Activated naive CD4-positive, alpha-beta T cell treated with anti-CD3 and anti-CD28 coated beads, Interleukin-2, amount 50 U/mL, for 24 hours (primary cell): ENCODE measurements at regions not wholly inside any gene's neighbourhood (a gene's known extent, or its start where the extent isn't known, plus 50 kb on each side); places are given as distances from the start of the nearest gene placed in this dataset.
"Not testable (repeated sequence)": the region's sequence is repeated elsewhere in the genome, so short reads cannot be mapped to it uniquely, and the experiment has no call there.

Source experiments
- H3K27ac Mint-ChIP-seq: one replicate; pipeline ENCODE4 v1.8.0; 2021; ENCODE audit warnings: mild to moderate bottlenecking, mixed read lengths
- H3K27me3 Mint-ChIP-seq: one replicate; pipeline ENCODE4 v1.8.0; 2021; ENCODE audit warnings: mixed read lengths
- H3K36me3 Mint-ChIP-seq: one replicate; pipeline ENCODE4 v1.8.0; 2021; ENCODE audit warnings: mixed read lengths
- H3K4me1 Mint-ChIP-seq: one replicate; pipeline ENCODE4 v1.8.0; 2021; ENCODE audit warnings: mixed read lengths
- H3K4me3 Mint-ChIP-seq: one replicate; pipeline ENCODE4 v1.8.0; 2021; ENCODE audit warnings: mild to moderate bottlenecking, mixed read lengths
- H3K9me3 Mint-ChIP-seq: one replicate; pipeline ENCODE4 v1.8.0; 2021; ENCODE audit warnings: mixed read lengths

DNA sequence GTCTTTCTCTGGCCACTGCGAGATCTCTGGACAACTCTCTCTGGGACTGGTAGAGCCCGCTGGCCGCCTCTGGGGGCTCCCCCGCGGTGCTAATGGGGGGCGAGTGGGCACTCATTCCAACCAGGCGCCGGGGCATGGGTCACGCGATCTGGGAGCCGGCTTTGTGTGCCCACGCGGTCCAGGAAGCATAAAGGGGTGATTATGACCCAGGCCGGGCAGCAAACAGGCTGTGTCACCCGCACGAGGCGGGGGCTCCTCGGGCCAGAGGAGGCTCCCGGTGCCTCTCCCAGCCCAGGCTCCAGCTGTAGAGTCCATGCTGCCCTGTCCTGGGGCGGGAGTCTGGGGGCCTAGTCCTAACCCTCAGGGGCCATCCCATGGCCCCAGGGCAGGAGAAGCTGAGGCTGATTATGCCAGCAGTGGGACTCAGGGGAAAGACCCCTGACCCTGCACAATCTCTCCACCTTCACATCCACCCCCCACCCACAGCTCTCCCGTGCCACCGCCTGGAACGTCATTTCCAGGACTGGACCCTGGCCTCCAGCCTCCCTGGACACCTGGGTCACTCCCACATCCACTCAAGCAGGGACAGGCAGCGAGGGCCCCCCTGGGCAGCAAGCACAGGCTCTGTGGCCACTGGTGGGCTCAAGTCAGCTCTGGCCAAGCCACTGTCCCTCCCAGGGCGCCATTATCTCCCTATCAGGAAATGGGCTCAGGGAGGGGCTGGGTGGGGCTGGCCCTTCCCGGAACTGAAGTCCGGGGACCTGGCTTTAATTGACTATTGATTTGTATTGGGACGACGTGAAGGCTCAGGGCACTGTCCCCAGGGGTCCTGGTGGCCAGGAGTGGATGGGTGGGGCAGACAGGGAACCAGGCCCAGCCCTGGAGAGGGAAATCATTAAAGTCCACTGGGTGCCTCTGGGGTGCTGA lies 50.0 kb downstream of the PTPRS start:
- no peaks in the 10 kb centered on the region for H3K36me3 Mint-ChIP-seq
- H3K4me3 Mint-ChIP-seq: no peak overlapping the region
- H3K9me3 Mint-ChIP-seq: no peaks in the 10 kb centered on the region
- peaks cover 10% of the 10 kb centered on the region for H3K4me1 Mint-ChIP-seq
- H3K27ac Mint-ChIP-seq: no peak overlapping the region
- no peaks in the 10 kb centered on the region for H3K27me3 Mint-ChIP-seq

DNA sequence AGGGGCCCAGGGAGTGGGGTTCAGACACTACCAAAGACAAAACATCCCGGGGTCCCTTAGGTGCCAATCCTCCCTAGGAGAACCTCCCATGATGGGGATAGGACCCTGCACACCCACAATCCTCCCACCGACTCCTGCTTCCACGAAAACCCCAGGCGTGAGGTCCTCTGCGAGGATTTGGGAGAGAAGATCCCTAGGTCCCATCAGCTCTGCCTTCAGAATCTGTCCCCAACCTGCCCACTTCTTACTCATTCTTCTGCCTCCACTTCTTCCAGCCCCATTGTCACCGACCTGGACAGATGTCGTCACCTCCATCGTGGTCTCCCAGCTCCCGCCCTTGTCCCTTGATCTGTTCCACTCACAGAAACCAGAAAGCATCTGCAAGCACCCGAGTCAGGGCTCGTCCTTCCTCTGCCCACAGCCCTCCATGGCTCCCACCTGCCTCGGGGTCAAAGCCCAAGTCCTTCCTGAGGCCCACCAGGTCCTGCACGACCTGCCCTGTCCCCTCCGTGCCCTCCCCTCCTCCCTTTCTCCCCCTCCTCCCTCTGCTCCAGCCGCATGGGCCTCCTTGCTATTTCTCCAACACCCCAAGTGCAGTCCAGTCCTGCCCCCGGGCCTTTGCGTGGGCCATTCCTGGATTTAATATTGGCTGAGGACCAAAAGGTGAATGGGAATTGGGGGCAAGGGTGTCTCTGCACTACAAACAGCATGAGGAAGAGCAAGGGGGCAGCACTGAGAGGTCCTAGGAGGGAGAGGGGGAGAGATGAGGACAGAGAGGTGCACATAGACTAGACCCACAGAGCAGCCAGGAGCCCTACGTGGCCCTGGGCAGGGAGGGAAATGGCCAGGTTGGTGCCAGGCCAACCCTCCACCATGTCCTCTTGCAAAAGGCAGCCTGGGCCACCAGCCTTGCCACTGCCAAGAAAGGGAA lies 51.3 kb downstream of the PTPRS start:
- Mint-ChIP-seq H3K27ac (no peak overlapping the region), H3K4me1 (peaks cover 10% of the 10 kb centered on the region), H3K9me3 (no peaks in the 10 kb centered on the region), H3K27me3 (no peaks in the 10 kb centered on the region), H3K4me3 (no peak overlapping the region), H3K36me3 (peaks cover 4% of the 10 kb centered on the region)

- peaks cover 10% of the 10 kb centered on the region for H3K4me1 Mint-ChIP-seq
- H3K27me3 Mint-ChIP-seq: no peaks in the 10 kb centered on the region
- no peak overlapping the region for H3K4me3 Mint-ChIP-seq
- peaks cover 4% of the 10 kb centered on the region for H3K36me3 Mint-ChIP-seq
- H3K27ac Mint-ChIP-seq: no peak overlapping the region
- H3K9me3 Mint-ChIP-seq: no peaks in the 10 kb centered on the region
Measured at GRCh38 chr19:5288347-5288739, 52.3 kb downstream of the PTPRS start.

DNA sequence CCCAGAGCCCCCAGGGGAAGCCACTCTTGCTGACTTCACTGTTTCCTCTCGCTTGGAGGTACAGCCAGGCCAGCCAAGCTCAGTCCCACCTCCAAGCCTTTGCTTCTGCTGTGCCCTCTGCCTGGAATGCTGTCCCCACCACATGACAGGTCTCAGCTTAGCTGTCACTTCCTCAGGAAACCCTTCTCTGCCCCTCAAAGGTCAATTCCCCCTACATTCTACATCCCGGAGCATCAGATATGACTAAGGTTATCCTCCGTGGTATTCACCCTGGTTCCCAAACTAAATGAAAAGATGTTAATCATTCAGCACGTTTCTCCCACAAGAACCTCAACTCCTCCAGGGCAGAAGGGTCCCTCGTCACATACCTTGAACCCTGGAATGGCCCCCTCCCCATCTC lies 53.5 kb downstream of the PTPRS start:
- Mint-ChIP-seq H3K9me3 (no peaks in the 10 kb centered on the region), H3K4me3 (no peak overlapping the region), H3K27ac (no peak overlapping the region), H3K4me1 (peaks cover 7% of the 10 kb centered on the region), H3K27me3 (no peaks in the 10 kb centered on the region), H3K36me3 (peaks cover 4% of the 10 kb centered on the region)

DNA sequence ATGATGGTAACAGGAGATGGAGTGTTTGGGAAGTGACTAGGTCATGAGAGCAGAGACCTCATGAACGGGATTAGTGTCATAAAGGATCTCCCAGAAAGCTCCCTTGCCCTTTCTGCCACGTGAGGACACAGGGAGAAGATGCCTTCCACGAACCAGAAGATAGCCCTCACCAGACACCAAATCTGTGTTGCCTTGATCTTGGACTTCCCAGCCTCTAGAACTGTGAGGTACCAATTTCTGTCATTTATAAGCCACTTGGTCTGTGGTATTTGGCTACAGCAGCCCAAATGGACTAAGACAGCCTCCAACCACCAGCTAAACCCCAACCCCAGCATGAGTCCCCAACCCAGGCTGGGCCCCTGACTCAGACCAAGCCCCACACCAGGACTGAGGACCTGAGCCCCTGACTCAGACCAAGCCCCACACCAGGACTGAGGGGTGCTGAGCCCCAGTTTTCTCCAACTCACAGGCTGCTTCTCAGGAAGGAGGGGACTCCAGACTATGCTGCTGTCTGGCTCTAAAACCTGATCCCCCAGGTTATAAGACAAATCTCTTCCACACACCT lies 54.1 kb downstream of the PTPRS start:
- Mint-ChIP-seq H3K4me1 (peaks cover 2% of the 10 kb centered on the region), H3K9me3 (no peaks in the 10 kb centered on the region), H3K27me3 (no peaks in the 10 kb centered on the region), H3K27ac (no peak overlapping the region), H3K36me3 (peaks cover 4% of the 10 kb centered on the region), H3K4me3 (no peak overlapping the region)

DNA sequence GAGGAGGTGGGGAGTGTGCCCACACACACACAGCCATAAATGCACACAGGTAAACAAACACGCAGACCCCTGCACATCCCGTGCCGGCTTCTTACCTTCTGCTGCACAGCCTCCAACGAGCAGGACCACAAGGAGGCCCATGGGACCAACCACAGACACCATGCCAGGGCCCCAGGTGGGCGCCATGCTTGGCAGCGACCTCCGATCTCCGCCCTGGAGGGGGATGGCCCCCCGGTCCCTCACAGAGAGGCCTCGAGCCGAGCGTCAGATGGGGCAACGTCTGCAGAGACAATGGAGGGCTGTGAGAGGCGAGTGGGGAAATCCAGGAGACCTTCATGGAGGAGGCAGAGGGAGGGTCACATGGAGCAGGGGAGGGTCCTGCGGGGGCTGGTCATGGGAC lies 54.7 kb downstream of the PTPRS start:
- H3K27me3 Mint-ChIP-seq: no peaks in the 10 kb centered on the region
- H3K27ac Mint-ChIP-seq: no peak overlapping the region
- H3K36me3 Mint-ChIP-seq: peaks cover 4% of the 10 kb centered on the region
- no peak overlapping the region for H3K4me3 Mint-ChIP-seq
- no peaks in the 10 kb centered on the region for H3K4me1 Mint-ChIP-seq
- no peaks in the 10 kb centered on the region for H3K9me3 Mint-ChIP-seq

DNA sequence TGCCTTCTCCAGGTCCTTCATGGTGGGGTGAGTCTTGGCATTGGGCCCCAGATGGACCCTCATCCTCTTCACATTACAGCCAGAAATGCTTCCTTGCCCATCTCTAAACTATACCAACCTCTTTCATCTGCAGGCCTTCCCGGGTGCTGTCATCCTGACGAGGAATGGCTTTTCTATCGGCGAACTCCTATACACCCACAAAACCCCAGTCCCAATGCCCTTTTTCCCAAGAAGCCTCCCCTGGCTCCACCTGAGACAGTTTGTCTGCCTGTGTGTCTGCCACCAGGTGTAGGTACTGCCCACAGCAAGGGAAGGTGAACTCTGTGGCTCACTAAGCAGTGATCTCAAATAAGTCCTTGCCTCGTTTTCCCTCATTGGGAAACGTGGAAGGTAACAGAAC lies 55.3 kb downstream of the PTPRS start:
- Mint-ChIP-seq H3K36me3 (peaks cover 4% of the 10 kb centered on the region), H3K9me3 (no peaks in the 10 kb centered on the region), H3K27me3 (no peaks in the 10 kb centered on the region), H3K4me3 (no peak overlapping the region), H3K4me1 (no peaks in the 10 kb centered on the region), H3K27ac (no peak overlapping the region)

GRCh38 chr19:5282901-5283300 lies 57.7 kb downstream of the PTPRS start:
- H3K27me3 Mint-ChIP-seq: no peaks in the 10 kb centered on the region
- H3K36me3 Mint-ChIP-seq: peaks cover 4% of the 10 kb centered on the region
- no peaks in the 10 kb centered on the region for H3K9me3 Mint-ChIP-seq
- H3K4me1 Mint-ChIP-seq: no peaks in the 10 kb centered on the region
- no peak overlapping the region for H3K4me3 Mint-ChIP-seq
- H3K27ac Mint-ChIP-seq: no peak overlapping the region

- H3K36me3 Mint-ChIP-seq: peaks cover 4% of the 10 kb centered on the region
- H3K27ac Mint-ChIP-seq: no peak overlapping the region
- H3K4me3 Mint-ChIP-seq: no peak overlapping the region
- H3K27me3 Mint-ChIP-seq: no peaks in the 10 kb centered on the region
- no peaks in the 10 kb centered on the region for H3K9me3 Mint-ChIP-seq
- no peaks in the 10 kb centered on the region for H3K4me1 Mint-ChIP-seq
Measured at GRCh38 chr19:5281588-5281987, 59.0 kb downstream of the PTPRS start.

- H3K4me3 Mint-ChIP-seq, H3K9me3 Mint-ChIP-seq, H3K27ac Mint-ChIP-seq, H3K36me3 Mint-ChIP-seq, H3K4me1 Mint-ChIP-seq, H3K27me3 Mint-ChIP-seq: not testable (repeated sequence)
Measured at GRCh38 chr19:5275668-5276067, 64.9 kb downstream of the PTPRS start.

- Mint-ChIP-seq H3K4me3 (no peak overlapping the region), H3K9me3 (no peaks in the 10 kb centered on the region), H3K4me1 (no peaks in the 10 kb centered on the region), H3K36me3 (peaks cover 2% of the 10 kb centered on the region), H3K27me3 (no peaks in the 10 kb centered on the region), H3K27ac (no peak overlapping the region)
Measured at GRCh38 chr19:5273782-5274181, 66.8 kb downstream of the PTPRS start.

GRCh38 chr19:5271145-5271544 lies 69.5 kb downstream of the PTPRS start:
- peaks cover 2% of the 10 kb centered on the region for H3K36me3 Mint-ChIP-seq
- H3K9me3 Mint-ChIP-seq: no peaks in the 10 kb centered on the region
- H3K4me3 Mint-ChIP-seq: no peak overlapping the region
- H3K27ac Mint-ChIP-seq: no peak overlapping the region
- H3K4me1 Mint-ChIP-seq: no peaks in the 10 kb centered on the region
- no peaks in the 10 kb centered on the region for H3K27me3 Mint-ChIP-seq

- H3K4me3 Mint-ChIP-seq: no peak overlapping the region
- no peaks in the 10 kb centered on the region for H3K4me1 Mint-ChIP-seq
- H3K27ac Mint-ChIP-seq: no peak overlapping the region
- no peaks in the 10 kb centered on the region for H3K9me3 Mint-ChIP-seq
- H3K27me3 Mint-ChIP-seq: no peaks in the 10 kb centered on the region
- H3K36me3 Mint-ChIP-seq: no peaks in the 10 kb centered on the region
Measured at GRCh38 chr19:5269926-5270325, 70.7 kb downstream of the PTPRS start.

DNA sequence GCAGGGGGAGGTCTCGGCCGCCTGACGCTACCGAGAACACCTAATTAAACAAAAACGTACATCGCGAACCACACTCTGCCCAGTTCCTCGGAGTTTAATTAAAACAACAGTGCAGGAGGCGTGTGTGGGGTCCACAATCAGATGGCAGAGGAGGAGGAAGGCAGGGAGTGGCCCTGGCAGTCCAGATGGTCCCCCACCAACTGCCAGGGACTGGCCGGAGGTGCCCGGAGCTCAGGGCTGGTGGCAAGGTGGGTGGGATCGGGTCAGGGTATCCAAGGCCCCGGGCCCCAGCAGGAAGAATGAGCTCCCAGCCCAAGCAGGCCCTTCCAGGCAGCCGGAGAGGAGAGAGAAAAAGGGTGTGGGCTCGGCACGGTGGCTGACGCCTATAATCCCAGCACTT lies 71.3 kb downstream of the PTPRS start:
- no peak overlapping the region for H3K27ac Mint-ChIP-seq

GRCh38 chr19:5268801-5269200 lies 71.8 kb downstream of the PTPRS start:
- Mint-ChIP-seq H3K27me3 (no peaks in the 10 kb centered on the region), H3K9me3 (no peaks in the 10 kb centered on the region), H3K4me3 (no peak overlapping the region), H3K27ac (no peak overlapping the region), H3K36me3 (no peaks in the 10 kb centered on the region), H3K4me1 (no peaks in the 10 kb centered on the region)

More for the DNA sequence above, 71.3 kb downstream of the PTPRS start:
- H3K27me3 Mint-ChIP-seq: no peaks in the 10 kb centered on the region
- no peaks in the 10 kb centered on the region for H3K9me3 Mint-ChIP-seq
- H3K4me1 Mint-ChIP-seq: no peaks in the 10 kb centered on the region
- no peaks in the 10 kb centered on the region for H3K36me3 Mint-ChIP-seq
- H3K4me3 Mint-ChIP-seq: no peak overlapping the region

DNA sequence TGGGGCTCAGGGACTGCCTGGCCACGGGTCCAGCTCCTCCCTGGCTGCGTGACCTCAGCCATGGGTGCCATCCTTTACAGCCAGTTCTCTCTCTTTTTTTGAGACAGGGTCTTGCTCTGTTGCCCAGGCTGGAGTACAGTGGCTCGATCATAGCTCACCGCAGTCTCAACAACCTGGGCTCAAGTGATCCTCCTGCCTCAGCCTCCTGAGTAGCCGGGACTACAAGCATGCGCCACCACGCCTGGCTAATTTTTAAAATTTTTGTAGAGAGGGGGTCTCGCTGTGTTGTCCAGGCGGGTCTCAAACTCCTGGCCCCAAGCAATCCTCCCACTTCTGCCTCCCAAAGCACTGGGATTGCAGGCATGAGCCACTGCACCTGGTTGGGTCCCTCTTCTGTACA lies 75.4 kb downstream of the PTPRS start:
- Mint-ChIP-seq H3K27me3 (no peaks in the 10 kb centered on the region), H3K36me3 (no peaks in the 10 kb centered on the region), H3K4me3 (no peak overlapping the region), H3K9me3 (no peaks in the 10 kb centered on the region), H3K4me1 (no peaks in the 10 kb centered on the region), H3K27ac (no peak overlapping the region)
